HG03159 (cell line): ENCODE measurements at regions not wholly inside any gene's neighbourhood (a gene's known extent, or its start where the extent isn't known, plus 50 kb on each side); places are given as distances from the start of the nearest gene placed in this dataset.
"Not testable (repeated sequence)": the region's sequence is repeated elsewhere in the genome, so short reads cannot be mapped to it uniquely, and the experiment has no call there.

Source experiments
- ATAC-seq: cut with Tn5 transposase; IDR thresholded peaks from one replicate; pipeline ENCODE4 v1.9.1; 2021; ENCODE audit warnings: mild to moderate bottlenecking, moderate library complexity; ENCODE audit not compliant: unreplicated experiment

DNA sequence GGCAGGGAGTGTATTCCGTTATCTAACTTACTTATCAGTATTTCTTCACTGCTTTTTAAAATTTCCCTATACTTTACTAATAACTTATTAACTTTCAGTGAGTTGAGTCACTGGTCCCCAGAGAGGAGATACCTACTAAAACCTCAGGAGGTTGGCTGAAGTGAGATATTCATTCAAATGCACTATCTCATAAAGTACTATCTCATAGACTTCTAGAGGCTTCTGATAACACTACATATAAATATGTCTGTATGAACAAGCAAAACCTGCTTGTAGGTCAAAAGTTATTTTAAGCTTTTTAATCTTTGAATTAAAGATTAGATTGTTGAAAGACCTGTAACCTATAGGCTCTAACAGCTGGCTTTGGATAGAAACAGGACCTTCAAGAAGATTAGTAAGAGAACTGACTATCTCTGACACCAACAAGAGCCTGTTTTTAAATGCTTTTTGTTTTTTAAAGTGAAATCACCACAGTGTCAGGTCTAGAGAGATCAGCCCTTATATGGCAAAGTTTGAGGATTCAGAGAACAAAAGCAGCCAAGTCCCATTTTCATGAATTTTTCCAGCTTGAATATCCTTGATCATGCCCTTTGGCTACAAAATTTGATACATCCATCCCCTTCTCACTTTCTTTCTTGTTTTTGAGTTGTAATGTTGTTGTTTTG, 242.2 kb downstream of the ARL4A start:
- ATAC-seq, result no peak

DNA sequence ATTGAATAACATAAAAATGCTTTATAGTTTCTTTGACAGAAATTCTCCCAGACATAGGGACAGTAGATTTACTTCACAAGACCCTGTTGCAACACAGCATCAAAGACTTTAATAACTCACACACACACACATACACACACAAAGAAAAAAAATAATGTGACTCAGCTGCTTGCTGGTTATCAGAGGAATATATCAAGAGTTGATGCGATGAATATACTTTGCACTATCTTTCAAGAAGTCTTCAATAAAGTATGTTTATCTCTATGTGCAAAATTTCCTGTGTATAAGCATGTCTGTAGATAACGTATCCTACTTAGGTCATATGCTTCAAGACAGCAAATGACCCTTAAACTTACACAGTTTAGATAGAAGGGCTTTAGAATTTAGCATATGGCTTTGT, 243.1 kb downstream of the ARL4A start:
- ATAC-seq, result no peak

DNA sequence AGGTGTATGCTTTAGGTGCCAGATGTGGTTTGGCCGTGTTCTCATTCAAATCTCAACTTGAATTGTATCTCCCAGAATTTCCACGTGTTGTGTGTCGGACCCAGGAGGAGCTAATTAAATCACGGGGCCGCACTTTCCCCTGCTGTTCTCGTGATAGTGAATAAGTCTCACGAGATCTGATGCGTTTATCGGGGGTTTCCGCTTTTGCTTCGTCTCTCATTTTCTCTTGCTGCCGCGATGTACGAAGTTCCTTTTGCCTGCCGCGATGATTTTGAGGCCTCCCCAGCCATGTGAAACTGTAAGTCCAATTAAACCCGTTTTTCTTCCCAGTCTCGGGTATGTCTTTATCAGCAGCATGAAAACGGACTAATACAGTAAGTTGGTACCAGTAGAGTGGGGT, 244.0 kb downstream of the ARL4A start:
- ATAC-seq, result not testable (repeated sequence)

DNA sequence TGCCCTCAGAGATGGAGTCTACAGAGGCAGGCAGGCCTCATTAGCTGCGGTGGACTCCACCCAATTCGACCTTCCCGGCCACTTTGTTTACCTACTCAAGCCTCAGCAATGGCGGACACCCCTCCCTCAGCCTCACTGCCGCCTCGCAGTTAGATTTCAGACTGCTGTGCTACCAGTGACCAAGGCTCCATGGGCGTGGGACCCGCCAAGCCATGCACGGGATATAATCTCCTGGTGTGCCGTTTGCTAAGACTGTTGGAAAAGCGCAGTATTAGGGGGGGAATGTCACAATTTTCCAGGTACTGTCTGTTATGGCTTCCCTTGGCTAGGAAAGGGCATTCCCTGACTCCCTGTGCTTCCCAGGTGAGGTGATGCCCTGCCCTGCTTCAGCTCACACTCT, 252.3 kb downstream of the ARL4A start:
- no peak for ATAC-seq

DNA sequence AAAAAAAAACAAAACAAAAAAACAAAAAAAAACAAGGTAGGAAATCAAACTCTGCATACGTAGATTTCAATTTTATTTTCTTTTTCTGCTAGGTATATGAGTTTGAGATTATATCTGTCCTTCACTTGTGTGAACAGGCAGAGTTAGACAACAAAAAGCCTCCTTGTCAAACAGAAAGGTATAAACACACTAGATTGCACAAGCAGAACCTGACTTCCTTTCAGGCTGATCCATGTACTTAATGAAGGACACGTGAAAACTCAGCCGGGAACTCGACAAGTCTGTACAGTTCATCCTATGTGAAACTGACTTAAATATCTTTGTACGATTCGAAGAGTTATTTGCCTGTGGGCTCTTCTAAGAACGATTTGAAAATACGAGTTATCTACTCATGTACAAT, 254.1 kb downstream of the ARL4A start:
- no peak for ATAC-seq

DNA sequence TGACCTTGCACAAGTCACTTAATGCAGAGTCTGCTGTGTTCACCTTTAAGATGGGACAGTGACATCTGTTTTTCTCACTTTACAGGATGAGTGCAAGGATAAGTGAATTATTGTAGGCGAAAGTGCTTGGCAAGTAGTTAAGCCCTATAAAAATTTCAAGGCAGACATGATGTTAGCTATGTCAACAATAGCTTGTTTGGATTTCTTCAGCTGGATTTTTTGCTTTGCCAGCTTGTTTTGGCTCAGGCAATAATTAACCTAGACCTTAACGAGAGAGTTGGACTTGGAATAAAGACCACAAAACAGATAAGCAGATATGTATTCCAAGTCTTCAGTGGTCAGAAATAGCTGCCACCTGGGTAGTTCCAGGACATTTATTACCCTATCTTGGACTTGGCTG, 255.2 kb downstream of the ARL4A start:
- ATAC-seq, result no peak

DNA sequence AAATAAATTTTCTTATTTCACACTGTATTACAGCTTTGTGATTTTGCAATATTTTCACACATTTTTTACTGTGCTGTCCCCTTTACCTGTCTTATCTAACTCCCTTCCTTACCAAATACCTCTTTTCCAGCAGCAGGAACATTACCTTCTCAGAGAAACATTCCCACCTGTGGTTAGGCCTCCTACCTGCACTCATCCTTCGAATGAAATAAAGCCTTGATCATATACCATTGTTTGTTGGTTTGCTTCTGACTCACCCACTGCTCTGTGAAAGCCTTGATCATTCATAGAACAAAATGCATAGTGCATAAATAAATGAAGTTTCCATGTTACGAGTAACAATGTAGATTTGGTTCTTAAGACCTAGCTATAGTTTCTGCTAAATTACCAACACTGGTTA, 256.3 kb downstream of the ARL4A start:
- ATAC-seq, result no peak

DNA sequence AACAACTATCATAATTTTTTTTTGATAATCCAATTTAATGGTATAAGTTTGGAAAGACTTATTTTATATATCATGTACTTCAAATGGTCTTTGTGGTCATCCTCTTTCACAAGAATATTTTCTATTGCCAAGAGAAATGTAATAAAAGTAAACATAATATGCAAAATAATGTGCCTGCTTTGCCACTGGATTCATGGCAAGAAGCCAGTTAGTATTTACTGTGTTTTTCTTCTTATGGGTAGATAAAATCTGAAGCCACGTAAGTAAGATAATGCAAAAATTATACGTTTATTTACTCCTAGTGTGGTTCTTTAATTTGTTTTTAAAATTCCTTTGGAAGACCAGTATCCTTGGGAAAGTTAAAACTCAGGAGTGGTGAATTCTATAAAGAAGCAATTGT, 258.5 kb downstream of the ARL4A start:
- no peak for ATAC-seq

DNA sequence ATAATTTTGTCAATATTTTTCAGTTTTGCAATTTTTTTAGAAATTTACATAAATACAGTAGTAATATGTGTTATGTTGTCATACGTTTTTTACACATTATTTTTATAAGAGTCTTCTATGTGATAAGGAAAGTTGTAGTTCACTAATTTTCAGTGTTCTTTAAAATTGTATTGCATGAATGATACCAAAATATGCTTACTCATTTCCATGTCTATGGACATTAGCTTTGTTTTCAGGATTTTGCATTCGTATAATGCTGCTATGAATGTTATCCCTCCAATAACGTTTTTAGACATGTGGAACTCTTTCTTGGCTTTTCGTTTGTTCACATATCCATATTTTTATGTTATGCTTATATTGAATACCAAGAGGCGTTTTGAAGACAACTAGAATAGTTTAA, 260.0 kb downstream of the ARL4A start:
- ATAC-seq, result no peak

DNA sequence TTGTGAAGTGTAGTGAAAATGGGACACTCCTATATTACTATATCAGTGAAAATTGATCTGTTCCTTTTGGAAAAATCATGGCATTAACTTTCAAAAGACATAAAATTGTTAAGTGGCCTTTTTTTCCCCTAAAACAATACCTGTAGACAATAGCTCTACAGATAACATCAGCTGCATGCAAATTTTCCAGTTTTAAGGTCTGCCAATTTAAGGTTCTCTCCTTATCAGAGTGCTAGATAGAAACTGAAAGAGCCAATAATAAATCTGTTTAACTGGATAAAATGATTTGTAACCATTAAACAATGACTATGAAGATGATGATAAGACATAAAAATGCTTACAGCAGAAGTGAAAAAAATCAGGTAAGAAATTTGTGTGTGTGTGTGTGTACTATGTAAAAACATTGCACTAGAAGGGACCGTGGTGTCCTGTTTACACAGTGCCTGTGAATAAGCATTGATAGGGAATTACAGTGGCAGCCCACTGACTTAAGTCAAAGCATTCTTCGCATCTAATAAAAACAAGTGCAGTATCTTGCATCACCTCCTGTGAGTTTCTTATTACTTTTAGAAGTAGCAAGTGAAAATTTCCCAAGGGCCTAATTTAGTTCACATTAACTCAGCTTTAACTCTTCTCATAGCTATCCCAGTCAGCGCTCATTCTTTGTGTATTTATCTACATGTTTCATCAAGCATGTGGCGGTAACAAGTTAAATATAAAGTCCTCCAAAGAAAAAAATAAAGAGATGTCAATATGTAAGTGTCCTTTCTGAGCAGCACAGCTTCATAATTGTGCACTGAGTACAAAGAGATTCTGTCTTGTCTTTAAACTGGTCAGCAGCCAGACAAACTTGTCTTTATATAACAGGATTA, 261.9 kb downstream of the ARL4A start:
- ATAC-seq, result no peak

DNA sequence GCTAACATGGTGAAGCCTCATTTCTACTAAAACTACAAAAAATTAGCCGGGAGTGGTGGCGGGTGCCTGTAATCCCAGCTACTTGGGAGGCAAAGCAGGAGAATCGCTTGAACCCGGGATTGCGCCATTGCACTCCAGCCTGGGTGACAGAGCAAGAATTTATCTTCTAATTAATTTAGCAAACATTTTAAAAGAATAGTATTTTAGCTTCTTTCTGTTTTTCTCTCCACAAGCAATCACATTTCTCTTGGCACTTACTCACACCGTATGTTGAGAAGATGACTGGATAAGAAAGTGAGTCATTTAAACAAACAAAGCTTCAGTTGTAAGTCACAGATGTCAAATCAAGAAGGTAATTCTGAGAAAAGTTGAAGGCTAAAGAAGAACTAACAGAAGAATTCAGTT, 264.0 kb downstream of the ARL4A start:
- no peak for ATAC-seq

DNA sequence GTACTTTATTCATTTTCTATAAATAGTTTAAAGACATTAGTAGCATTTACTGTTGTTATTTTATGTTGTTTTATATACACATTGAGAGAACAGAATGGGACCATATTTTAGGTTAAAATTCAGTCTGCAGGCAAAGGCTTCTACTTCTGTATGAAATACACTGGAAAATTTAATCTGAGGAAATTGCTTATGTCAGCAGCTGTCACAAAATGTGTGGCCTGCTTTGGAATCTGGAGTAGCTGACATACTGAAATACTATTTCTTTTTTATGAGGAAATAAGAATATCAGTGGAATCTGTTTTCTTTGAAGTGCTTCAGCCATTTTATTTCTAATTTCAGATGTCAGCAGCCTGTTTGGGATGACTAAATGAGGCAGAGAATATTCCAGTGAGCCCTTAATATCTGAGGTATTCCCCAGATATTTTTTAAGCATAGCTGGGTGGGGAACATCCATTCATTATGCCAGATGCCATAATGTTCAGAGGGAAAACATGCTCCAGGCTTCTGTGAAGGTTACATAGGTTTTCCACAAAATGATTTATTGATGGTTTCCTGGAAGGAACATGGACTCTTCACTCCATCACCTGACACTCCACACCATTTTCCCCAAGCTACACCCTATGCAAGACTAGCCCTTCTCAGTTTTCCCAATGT, 267.1 kb downstream of the ARL4A start:
- ATAC-seq, result no peak

DNA sequence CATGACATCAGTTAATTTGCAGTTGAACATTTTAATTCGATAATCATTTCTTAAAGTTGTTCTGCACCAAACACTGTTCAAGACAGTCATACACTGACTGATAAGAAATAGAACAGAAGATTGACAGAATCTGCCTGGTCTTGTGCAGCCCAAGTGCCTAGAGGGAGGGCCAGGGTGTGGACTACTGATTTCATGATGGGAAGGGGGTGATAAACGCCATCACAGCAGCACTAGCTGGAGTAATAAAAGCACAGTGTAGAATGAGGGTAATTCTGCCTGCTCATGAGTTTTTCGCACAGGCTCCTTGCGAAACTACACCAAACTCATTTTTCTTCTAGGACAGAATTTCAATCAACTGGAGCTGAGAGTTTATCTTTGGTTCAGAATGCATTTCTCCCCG, 270.1 kb downstream of the ARL4A start:
- no peak for ATAC-seq

DNA sequence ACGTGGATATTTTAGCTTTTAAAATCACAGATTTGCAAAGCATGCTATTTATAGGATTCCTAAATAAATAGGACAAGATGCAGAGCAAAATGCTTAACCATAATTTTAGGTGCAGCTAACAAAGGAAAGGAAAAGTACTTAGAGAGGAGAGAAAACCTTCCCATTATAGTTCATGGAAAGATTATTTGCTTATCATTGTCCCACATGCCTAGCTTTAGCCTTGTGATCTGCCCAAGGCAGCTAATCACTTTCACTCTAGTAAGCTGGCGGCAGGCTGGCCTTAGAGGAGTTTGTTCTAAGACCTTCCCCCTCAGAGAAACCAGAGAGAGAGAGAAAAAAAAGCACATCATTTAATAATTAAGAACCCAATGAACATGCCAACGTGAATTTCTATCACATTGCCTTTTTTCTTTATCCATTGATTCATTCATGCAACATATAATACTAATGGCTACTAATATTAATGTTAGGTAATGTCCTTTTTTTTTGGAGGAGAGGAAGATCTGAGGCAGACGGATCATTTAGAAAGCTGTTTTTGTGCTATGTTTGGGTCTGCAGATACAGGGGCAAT, 274.6 kb downstream of the ARL4A start:
- ATAC-seq, result no peak

DNA sequence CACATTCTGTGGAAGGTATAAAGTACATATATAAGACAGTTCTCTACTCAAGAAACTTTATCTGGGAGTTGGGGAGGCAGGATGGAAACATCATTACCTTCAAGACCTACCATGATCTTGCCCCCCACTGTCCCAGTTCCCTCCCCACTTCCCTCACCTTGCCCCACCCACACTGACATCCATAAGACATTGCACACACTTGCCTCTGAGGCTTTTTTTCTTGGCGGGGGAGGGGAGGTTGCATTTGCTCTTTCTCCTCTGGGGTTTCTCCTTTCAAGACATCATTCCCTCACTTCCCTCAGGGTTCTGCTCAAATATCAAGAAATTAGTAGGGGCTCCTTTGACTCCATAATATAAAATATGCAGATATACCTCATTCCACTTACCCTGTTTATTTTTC, 276.0 kb downstream of the ARL4A start:
- ATAC-seq, result no peak

DNA sequence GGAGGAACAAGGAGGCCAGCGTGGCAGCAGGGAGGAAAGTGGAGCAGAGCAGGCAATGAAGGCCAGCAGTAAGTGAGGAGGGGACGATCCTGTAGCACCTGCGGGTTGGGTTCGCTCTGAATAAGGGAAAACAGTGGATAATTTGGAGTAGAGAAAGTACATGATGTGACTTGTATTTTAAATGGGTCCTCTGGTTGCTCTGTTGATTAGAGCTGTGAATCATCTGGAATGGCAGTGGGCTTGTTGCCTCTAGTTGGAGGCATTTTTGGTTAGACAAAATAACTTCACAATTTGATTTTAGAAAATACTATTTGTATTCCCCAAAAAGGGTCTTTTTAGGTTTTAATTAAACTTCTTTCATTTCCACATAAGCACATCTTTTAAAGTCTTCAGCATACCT, 277.4 kb downstream of the ARL4A start:
- no peak for ATAC-seq

DNA sequence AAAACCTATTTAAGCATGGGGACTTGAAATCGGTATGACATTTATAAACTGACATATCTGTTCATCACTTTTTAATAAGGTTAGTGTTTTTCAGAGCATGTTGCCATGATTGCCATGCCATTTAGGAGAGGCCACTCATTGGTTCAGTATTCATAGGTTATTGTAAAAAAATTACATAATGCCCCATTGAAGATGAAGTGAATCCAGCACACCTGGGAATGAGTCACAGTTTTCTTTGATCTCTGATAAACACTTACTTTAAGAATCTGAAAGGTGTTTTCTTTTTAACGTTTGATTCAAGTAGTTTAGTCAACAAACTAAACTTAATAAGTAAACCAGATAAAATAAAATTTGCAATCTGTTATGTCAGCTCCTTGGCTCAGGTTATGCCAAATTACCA, 278.3 kb downstream of the ARL4A start:
- ATAC-seq, result no peak

DNA sequence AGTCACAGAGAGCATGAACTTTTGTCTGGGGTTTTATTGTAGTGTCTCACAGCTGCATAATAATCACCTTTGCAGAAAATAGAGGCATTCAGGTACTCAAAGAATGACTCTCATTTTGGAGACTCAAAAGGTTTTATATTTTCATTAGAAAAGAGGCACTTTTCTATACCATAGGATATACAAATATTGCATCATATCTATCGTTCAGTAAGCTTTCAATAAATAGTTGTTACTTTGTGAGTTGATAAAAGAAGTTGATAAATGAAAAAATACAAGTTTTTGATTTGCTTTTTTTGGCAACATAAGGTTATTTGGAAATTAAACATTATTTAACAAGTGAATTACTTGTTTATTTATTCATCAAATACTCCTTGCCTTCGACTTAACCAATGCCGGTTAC, 279.9 kb downstream of the ARL4A start:
- no peak for ATAC-seq

DNA sequence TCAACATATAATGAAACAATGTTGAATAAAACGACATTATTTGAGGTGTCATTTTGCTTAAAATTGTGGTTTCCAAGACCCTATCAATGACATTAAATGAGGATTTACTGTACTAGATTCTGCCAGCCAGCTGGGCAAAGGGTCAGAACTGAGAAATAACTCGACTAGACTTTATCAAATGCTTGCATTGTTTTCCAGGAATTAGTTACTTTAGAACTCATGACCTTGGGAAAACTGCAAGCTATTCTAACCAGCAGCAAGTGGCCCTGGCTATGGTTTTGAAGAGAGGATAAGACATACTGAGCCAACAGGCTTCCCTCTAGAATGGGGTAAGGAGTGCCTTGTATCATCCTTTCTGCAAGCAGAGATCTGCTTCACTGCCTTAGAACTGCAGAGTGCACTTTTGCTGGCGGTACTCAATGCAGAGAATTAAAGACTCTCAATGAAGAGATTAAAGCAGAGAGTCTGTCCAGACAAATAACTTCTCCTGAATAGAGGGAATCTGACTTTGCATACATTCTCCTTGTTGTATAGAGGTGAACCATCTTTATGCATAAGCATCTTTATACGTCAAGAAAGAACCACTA, 281.5 kb downstream of the ARL4A start:
- ATAC-seq, result no peak

DNA sequence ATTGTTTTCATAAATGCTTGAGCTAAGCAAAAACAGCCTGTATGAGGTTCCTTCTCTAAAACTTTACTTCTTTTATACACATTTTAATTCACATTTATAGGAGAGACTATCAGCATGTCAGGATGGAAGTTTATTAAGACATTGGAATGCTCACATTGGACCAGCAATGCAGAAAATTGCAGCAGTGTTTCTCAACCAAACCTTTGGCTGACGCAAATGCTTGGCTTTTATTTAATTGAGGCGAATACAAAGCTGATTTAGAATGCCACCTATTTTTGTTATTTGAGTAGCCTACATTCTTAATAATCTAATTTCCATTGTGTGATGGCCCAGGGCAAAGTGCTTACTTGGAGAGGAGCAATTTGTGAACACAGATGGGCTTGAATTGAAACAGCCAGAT, 283.2 kb downstream of the ARL4A start:
- no peak for ATAC-seq

DNA sequence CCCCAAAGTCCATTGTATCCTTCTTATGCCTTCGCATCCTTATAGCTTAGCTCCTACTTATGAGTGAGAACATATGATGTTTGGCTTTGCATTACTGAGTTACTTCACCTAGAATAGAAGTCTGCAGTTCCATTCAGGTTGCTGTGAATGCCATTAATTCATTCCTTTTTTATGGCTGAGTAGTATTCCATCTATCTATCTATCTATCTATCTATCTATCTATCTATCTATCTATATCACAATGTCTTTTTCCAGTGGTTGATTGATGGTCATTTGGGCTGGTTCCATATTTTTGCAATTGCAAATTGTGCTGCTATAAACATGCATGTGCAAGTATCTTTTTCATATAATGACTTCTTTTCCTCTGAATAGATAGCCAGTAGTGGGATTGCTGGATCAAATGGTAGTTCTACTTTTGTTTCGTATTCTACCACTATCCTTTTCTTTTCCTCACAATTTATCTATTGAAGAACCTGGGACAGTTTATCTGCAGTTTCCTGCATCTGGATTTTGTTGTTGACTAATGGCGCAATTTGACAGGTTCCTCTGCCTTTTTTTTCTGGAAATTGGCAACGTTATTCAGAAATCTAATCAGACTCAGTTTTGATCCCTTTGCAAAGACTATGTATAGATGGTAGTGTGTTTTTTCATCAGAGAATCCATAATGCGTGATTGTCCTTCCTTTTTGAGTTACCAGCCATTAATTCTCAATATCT, 287.2 kb downstream of the ARL4A start:
- ATAC-seq, result no peak
